NCI-H226 (cell line): ENCODE measurements at regions not wholly inside any gene's neighbourhood (a gene's known extent, or its start where the extent isn't known, plus 50 kb on each side); places are given as distances from the start of the nearest gene placed in this dataset.
A peak's percentile ranks its signal among the peaks of the same experiment; 100 is the strongest.
"Not testable (repeated sequence)": the region's sequence is repeated elsewhere in the genome, so short reads cannot be mapped to it uniquely, and the experiment has no call there.

ENCODE experiments used
- DNase-seq: peaks from one replicate; pipeline ENCODE4 v3.0.0-alpha.2; 2015

- no peak for DNase-seq
Observed at GRCh38 chr15:38002883-38003477, 68.5 kb downstream of the TMCO5A start.

GRCh38 chr15:38004218-38004861 is 69.9 kb downstream of the TMCO5A start:
- no peak for DNase-seq

GRCh38 chr15:38005953-38006808 is 71.7 kb downstream of the TMCO5A start:
- DNase-seq: no peak

GRCh38 chr15:38010395-38010794 is 76.0 kb downstream of the TMCO5A start:
- no peak for DNase-seq

- no peak for DNase-seq
Observed at GRCh38 chr15:38012894-38013293, 78.5 kb downstream of the TMCO5A start.

GRCh38 chr15:38017721-38018120 is 83.3 kb downstream of the TMCO5A start:
- DNase-seq: no peak

GRCh38 chr15:38019066-38019465 is 84.6 kb downstream of the TMCO5A start:
- DNase-seq: no peak

- DNase-seq: no peak
Observed at GRCh38 chr15:38021259-38021658, 86.8 kb downstream of the TMCO5A start.

GRCh38 chr15:38024293-38025091 is 90.1 kb downstream of the TMCO5A start:
- DNase-seq: no peak

- DNase-seq: not testable (repeated sequence)
Observed at GRCh38 chr15:38025656-38026055, 91.2 kb downstream of the TMCO5A start.

- peak; percentile 22 for DNase-seq
Observed at GRCh38 chr15:38028869-38029268, 94.4 kb downstream of the TMCO5A start.

- peak; percentile 75 for DNase-seq
Observed at GRCh38 chr15:38029736-38030135, 95.3 kb downstream of the TMCO5A start.

GRCh38 chr15:38030609-38031008 is 96.2 kb downstream of the TMCO5A start:
- DNase-seq: no peak

- DNase-seq: peak; percentile 18
Observed at GRCh38 chr15:38035701-38036100, 101.3 kb downstream of the TMCO5A start.

- no peak for DNase-seq
Observed at GRCh38 chr15:38036790-38037338, 102.4 kb downstream of the TMCO5A start.

GRCh38 chr15:38038659-38039442 is 104.4 kb downstream of the TMCO5A start:
- DNase-seq: peak; percentile 58

GRCh38 chr15:38040615-38041014 is 106.2 kb downstream of the TMCO5A start:
- no peak for DNase-seq

GRCh38 chr15:38041576-38041975 is 107.1 kb downstream of the TMCO5A start:
- peak; percentile 45 for DNase-seq

- no peak for DNase-seq
Observed at GRCh38 chr15:38042211-38042610, 107.8 kb downstream of the TMCO5A start.

GRCh38 chr15:38042707-38043445 is 108.4 kb downstream of the TMCO5A start:
- DNase-seq: no peak
